Neural cell (in vitro differentiated cells): ENCODE measurements at regions not wholly inside any gene's neighbourhood (a gene's known extent, or its start where the extent isn't known, plus 50 kb on each side); places are given as distances from the start of the nearest gene placed in this dataset.

Source experiments
- CTCF ChIP-seq: fragments of 450-650 bp; IDR thresholded peaks from 2 replicates; pipeline ENCODE4 v1.5.1; 2014; ENCODE audit warnings: antibody characterized with exemption, mild to moderate bottlenecking, moderate library complexity; ENCODE audit not compliant: poor library complexity, severe bottlenecking
- EZH2 ChIP-seq: fragments of 200-600, 300-800 bp; shearing (Covaris generic), sonication (generic); IDR thresholded peaks from 2 replicates; pipeline ENCODE4 v1.6.1; 2014; ENCODE audit warnings: antibody characterized with exemption, low read length, borderline replicate concordance, mild to moderate bottlenecking; ENCODE audit not compliant: insufficient read depth, poor library complexity, severe bottlenecking
- REST ChIP-seq: IDR thresholded peaks from 2 replicates; pipeline ENCODE4 v1.6.1; 2012; ENCODE audit warnings: borderline replicate concordance
- TAF1 ChIP-seq: IDR thresholded peaks from 2 replicates; pipeline ENCODE4 v1.6.1; 2012; ENCODE audit warnings: low read depth

GRCh38 chr16:51723036-51723724 is 572.1 kb upstream of the SALL1 start:
- TF ChIP-seq CTCF (no peak), EZH2 (no peak), TAF1 (no peak), REST (no peak)
